ENCODE measurements at regions not wholly inside any gene's neighbourhood (a gene's known extent, or its start where the extent isn't known, plus 50 kb on each side); places are given as distances from the start of the nearest gene placed in this dataset.

GRCh38 chr7:50199824-50200223 is 104.7 kb upstream of the IKZF1 start:
- TF ChIP-seq CTCF (optimal IDR thresholded peaks at IDR 0.05 in 1 of 3, IDR thresholded peaks at IDR 0.05 in 1 of 3, conservative IDR thresholded peaks at IDR 0.05 in 1 of 3; ENCODE audit: extremely low read depth in 1 of 3, insufficient read depth in 2 of 3, low read length in 3 of 3): no peak
- TF ChIP-seq EZH2 (IDR thresholded peaks at IDR 0.05; ENCODE audit: low read length): no peak

Data from keratinocyte (primary cell).